ENCODE measurements at regions not wholly inside any gene's neighbourhood (a gene's known extent, or its start where the extent isn't known, plus 50 kb on each side); places are given as distances from the start of the nearest gene placed in this dataset.

DNA sequence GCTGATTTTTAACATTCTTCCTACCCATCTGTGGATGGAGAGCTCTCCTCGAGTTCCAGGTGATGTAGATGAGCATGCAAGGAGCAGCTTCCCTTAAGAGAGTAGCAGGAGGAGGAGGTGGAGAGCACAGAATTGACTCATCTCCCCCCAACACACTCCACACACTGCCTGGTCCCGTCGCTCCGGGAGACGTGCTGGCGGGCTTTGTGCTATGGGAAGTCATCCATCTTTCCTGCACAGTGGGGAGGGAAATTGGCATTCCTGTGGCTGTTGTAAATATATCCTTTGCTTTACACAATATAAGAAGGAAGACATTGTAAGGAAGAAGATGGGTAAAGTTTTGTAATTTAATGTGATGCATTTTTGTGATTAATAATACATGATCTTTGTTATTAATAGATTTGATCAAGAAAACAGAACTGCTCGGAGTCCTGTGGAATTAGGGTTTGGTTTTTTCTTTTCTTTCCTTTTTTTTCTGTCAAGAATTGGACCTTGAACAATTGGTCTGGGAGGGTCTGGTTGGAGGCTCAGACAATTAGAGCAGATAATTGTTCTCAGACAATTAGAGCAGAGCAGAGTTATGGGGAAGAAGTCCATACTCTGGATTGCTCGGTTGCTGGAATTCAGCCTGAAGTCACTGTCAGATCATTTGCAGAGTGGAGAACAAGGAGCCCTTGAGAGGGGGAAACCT lies 297.8 kb downstream of the GADD45G start:
- TF ChIP-seq, protein P1, sequence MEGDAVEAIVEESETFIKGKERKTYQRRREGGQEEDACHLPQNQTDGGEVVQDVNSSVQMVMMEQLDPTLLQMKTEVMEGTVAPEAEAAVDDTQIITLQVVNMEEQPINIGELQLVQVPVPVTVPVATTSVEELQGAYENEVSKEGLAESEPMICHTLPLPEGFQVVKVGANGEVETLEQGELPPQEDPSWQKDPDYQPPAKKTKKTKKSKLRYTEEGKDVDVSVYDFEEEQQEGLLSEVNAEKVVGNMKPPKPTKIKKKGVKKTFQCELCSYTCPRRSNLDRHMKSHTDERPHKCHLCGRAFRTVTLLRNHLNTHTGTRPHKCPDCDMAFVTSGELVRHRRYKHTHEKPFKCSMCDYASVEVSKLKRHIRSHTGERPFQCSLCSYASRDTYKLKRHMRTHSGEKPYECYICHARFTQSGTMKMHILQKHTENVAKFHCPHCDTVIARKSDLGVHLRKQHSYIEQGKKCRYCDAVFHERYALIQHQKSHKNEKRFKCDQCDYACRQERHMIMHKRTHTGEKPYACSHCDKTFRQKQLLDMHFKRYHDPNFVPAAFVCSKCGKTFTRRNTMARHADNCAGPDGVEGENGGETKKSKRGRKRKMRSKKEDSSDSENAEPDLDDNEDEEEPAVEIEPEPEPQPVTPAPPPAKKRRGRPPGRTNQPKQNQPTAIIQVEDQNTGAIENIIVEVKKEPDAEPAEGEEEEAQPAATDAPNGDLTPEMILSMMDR (IDR thresholded peaks at IDR 0.05), result no peak
- TF ChIP-seq POLR2AphosphoS5 (IDR thresholded peaks at IDR 0.05), result no peak
- no peak for TF ChIP-seq POLR2A (IDR thresholded peaks at IDR 0.05)
- TF ChIP-seq EP300 (IDR thresholded peaks at IDR 0.05), result no peak

Measured in upper lobe of left lung (tissue), 4 donors.